HG02943 (cell line): ENCODE measurements at regions not wholly inside any gene's neighbourhood (a gene's known extent, or its start where the extent isn't known, plus 50 kb on each side); places are given as distances from the start of the nearest gene placed in this dataset.

Experiments used
- ATAC-seq: cut with Tn5 transposase; IDR thresholded peaks from one replicate; pipeline ENCODE4 v1.9.1; 2021; ENCODE audit warnings: mild to moderate bottlenecking, low read depth, moderate library complexity; ENCODE audit not compliant: unreplicated experiment

- ATAC-seq, result no peak
Observed at GRCh38 chr13:76471486-76471885, 414.7 kb downstream of the KCTD12 start.

- ATAC-seq, result no peak
Observed at GRCh38 chr13:76470991-76471390, 415.2 kb downstream of the KCTD12 start.

- no peak for ATAC-seq
Observed at GRCh38 chr13:76466043-76466442, 420.2 kb downstream of the KCTD12 start.

GRCh38 chr13:76463314-76463713 is 422.9 kb downstream of the KCTD12 start:
- no peak for ATAC-seq

GRCh38 chr13:76461999-76462398 is 424.2 kb downstream of the KCTD12 start:
- ATAC-seq, result no peak

- ATAC-seq, result no peak
Observed at GRCh38 chr13:76461484-76461883, 424.7 kb downstream of the KCTD12 start.

- no peak for ATAC-seq
Observed at GRCh38 chr13:76459863-76460262, 426.3 kb downstream of the KCTD12 start.

- no peak for ATAC-seq
Observed at GRCh38 chr13:76455960-76456359, 430.2 kb downstream of the KCTD12 start.

GRCh38 chr13:76454991-76455390 is 431.2 kb downstream of the KCTD12 start:
- ATAC-seq, result no peak

- ATAC-seq, result no peak
Observed at GRCh38 chr13:76449716-76450115, 436.5 kb downstream of the KCTD12 start.

GRCh38 chr13:76446191-76446590 is 440.0 kb downstream of the KCTD12 start:
- ATAC-seq, result no peak

- ATAC-seq, result peak; percentile 70
Observed at GRCh38 chr13:76440568-76440967, 445.6 kb downstream of the KCTD12 start.

GRCh38 chr13:76439546-76439945 is 446.7 kb downstream of the KCTD12 start:
- no peak for ATAC-seq

GRCh38 chr13:76438050-76438449 is 448.2 kb downstream of the KCTD12 start:
- ATAC-seq, result no peak

GRCh38 chr13:76425935-76426334 is 460.3 kb downstream of the KCTD12 start:
- no peak for ATAC-seq

GRCh38 chr13:76421011-76421410 is 465.2 kb downstream of the KCTD12 start:
- ATAC-seq, result no peak

GRCh38 chr13:76418404-76418803 is 467.8 kb downstream of the KCTD12 start:
- no peak for ATAC-seq

- ATAC-seq, result no peak
Observed at GRCh38 chr13:76414320-76414719, 471.9 kb downstream of the KCTD12 start.

- ATAC-seq, result no peak
Observed at GRCh38 chr13:76406243-76406642, 480.0 kb downstream of the KCTD12 start.

- no peak for ATAC-seq
Observed at GRCh38 chr13:76398425-76398824, 487.8 kb downstream of the KCTD12 start.

GRCh38 chr13:76397413-76397812 is 488.8 kb downstream of the KCTD12 start:
- no peak for ATAC-seq

- no peak for ATAC-seq
Observed at GRCh38 chr13:76389321-76389720, 496.9 kb downstream of the KCTD12 start.

- ATAC-seq, result no peak
Observed at GRCh38 chr13:76387566-76387965, 498.6 kb downstream of the KCTD12 start.
